ENCODE measurements at regions not wholly inside any gene's neighbourhood (a gene's known extent, or its start where the extent isn't known, plus 50 kb on each side); places are given as distances from the start of the nearest gene placed in this dataset.

- no peak for TF ChIP-seq CTCF (conservative IDR thresholded peaks at IDR 0.05)
These were observed 488.7 kb upstream of the COX7C start for GRCh38 chr5:86129009-86129408.

GRCh38 chr5:86137297-86137696 is 480.4 kb upstream of the COX7C start:
- H3K36me3 Mint-ChIP-seq (ENCODE audit: low read depth), result no peaks in the 10 kb centered on the region
- Histone ChIP-seq H3K27me3 (ENCODE audit: control insufficient read depth, insufficient read depth, low read length, poor library complexity, severe bottlenecking) (no peaks in the 10 kb centered on the region), H3K4me1 (ENCODE audit: control insufficient read depth, insufficient read depth, low read length) (no peaks in the 10 kb centered on the region), H3K9me3 (ENCODE audit: control insufficient read depth, low read length) (no peaks in the 10 kb centered on the region), H3K27ac (ENCODE audit: low read depth, low read length) (no peak overlapping the region), H3K9ac (ENCODE audit: extremely low read depth, low read length, poor library complexity, severe bottlenecking) (no peak overlapping the region), H3K36me3 (ENCODE audit: control insufficient read depth, insufficient read depth, low read length) (no peaks in the 10 kb centered on the region), H3K4me3 (ENCODE audit: low read length) (no peak overlapping the region)
- H3K27ac Mint-ChIP-seq, result peak overlapping the region; percentile 65
- no peak overlapping the region for H3K4me3 Mint-ChIP-seq
- WGBS, 2 experiments (ENCODE audit: insufficient coverage in 1 of 2, insufficient read length in 1 of 2), result 84 to 93% methylated on average over 2 of the region's 2 CpGs
- no peaks in the 10 kb centered on the region for H3K27me3 Mint-ChIP-seq (ENCODE audit: insufficient read depth)
- no peak for DNase-seq
- H3K9me3 Mint-ChIP-seq, result no peaks in the 10 kb centered on the region
- no peak for TF ChIP-seq CTCF (conservative IDR thresholded peaks at IDR 0.05)
- H3K4me1 Mint-ChIP-seq, result no peaks in the 10 kb centered on the region

More at GRCh38 chr5:86129009-86129408, 488.7 kb upstream of the COX7C start:
- Mint-ChIP-seq H3K36me3 (ENCODE audit: low read depth) (no peaks in the 10 kb centered on the region), H3K27ac (no peak overlapping the region), H3K4me1 (no peaks in the 10 kb centered on the region), H3K9me3 (no peaks in the 10 kb centered on the region), H3K27me3 (ENCODE audit: insufficient read depth) (no peaks in the 10 kb centered on the region), H3K4me3 (no peak overlapping the region)
- Histone ChIP-seq H3K4me3 (ENCODE audit: low read length) (no peak overlapping the region), H3K36me3 (ENCODE audit: control insufficient read depth, insufficient read depth, low read length) (no peaks in the 10 kb centered on the region), H3K27ac (ENCODE audit: low read depth, low read length) (no peak overlapping the region), H3K9me3 (ENCODE audit: control insufficient read depth, low read length) (no peaks in the 10 kb centered on the region), H3K9ac (ENCODE audit: extremely low read depth, low read length, poor library complexity, severe bottlenecking) (no peak overlapping the region), H3K4me1 (ENCODE audit: control insufficient read depth, insufficient read depth, low read length) (no peaks in the 10 kb centered on the region), H3K27me3 (ENCODE audit: control insufficient read depth, insufficient read depth, low read length, poor library complexity, severe bottlenecking) (no peaks in the 10 kb centered on the region)
- DNase-seq, result no peak

GRCh38 chr5:86143837-86144236 is 473.9 kb upstream of the COX7C start:
- H3K27me3 ChIP-seq (ENCODE audit: control insufficient read depth, insufficient read depth, low read length, poor library complexity, severe bottlenecking), result peaks cover 5% of the 10 kb centered on the region
- DNase-seq, result no peak
- H3K36me3 Mint-ChIP-seq (ENCODE audit: low read depth), result no peaks in the 10 kb centered on the region
- H3K27ac ChIP-seq (ENCODE audit: low read depth, low read length), result no peak overlapping the region
- H3K9ac ChIP-seq (ENCODE audit: extremely low read depth, low read length, poor library complexity, severe bottlenecking), result no peak overlapping the region
- no peaks in the 10 kb centered on the region for H3K36me3 ChIP-seq (ENCODE audit: control insufficient read depth, insufficient read depth, low read length)
- H3K4me1 Mint-ChIP-seq, result no peaks in the 10 kb centered on the region
- no peak overlapping the region for H3K4me3 Mint-ChIP-seq
- H3K9me3 ChIP-seq (ENCODE audit: control insufficient read depth, low read length), result no peaks in the 10 kb centered on the region
- H3K27me3 Mint-ChIP-seq (ENCODE audit: insufficient read depth), result no peaks in the 10 kb centered on the region
- H3K4me1 ChIP-seq (ENCODE audit: control insufficient read depth, insufficient read depth, low read length), result no peaks in the 10 kb centered on the region
- peaks cover 4% of the 10 kb centered on the region for H3K9me3 Mint-ChIP-seq
- TF ChIP-seq CTCF (conservative IDR thresholded peaks at IDR 0.05), result no peak
- 87 to 100% methylated on average over 2 of the region's 3 CpGs for WGBS, 2 experiments (ENCODE audit: insufficient coverage in 1 of 2, insufficient read length in 1 of 2)
- H3K4me3 ChIP-seq (ENCODE audit: low read length), result no peak overlapping the region
- no peak overlapping the region for H3K27ac Mint-ChIP-seq
